ENCODE measurements at regions not wholly inside any gene's neighbourhood (a gene's known extent, or its start where the extent isn't known, plus 50 kb on each side); places are given as distances from the start of the nearest gene placed in this dataset.

GRCh38 chr3:117881210-117881609 lies 1153.4 kb downstream of the IGSF11 start:
- Histone ChIP-seq H3K4me2 (no peak overlapping the region), H4K20me1 (ENCODE audit: insufficient read depth) (no peaks in the 10 kb centered on the region), H3K79me2 (ENCODE audit: insufficient read depth, low read depth) (no peaks in the 10 kb centered on the region), H3K9ac (no peak overlapping the region), H3K27ac (no peak overlapping the region), H3K4me1 (ENCODE audit: low read depth, poor library complexity, severe bottlenecking) (no peaks in the 10 kb centered on the region), H2AFZ (ENCODE audit: low read depth) (no peak overlapping the region), H3K4me3 (IDR thresholded peaks at IDR 0.05; ENCODE audit: insufficient read depth, low read depth, low read length) (no peak overlapping the region), H3K27me3 (ENCODE audit: insufficient read depth, low read depth) (no peaks in the 10 kb centered on the region), H3K36me3 (ENCODE audit: insufficient read depth) (no peaks in the 10 kb centered on the region)
- no peak for TF ChIP-seq CTCF (conservative IDR thresholded peaks at IDR 0.05; ENCODE audit: low read depth, low read length)

GRCh38 chr3:117885011-117885441 lies 1149.6 kb downstream of the IGSF11 start:
- Histone ChIP-seq H3K27me3 (ENCODE audit: insufficient read depth, low read depth) (no peaks in the 10 kb centered on the region), H3K4me1 (ENCODE audit: low read depth, poor library complexity, severe bottlenecking) (no peaks in the 10 kb centered on the region)

GRCh38 chr3:117886147-117886546 lies 1148.5 kb downstream of the IGSF11 start:
- Histone ChIP-seq H3K9ac (no peak overlapping the region), H3K36me3 (ENCODE audit: insufficient read depth) (no peaks in the 10 kb centered on the region), H3K4me1 (ENCODE audit: low read depth, poor library complexity, severe bottlenecking) (no peaks in the 10 kb centered on the region), H3K4me3 (IDR thresholded peaks at IDR 0.05; ENCODE audit: insufficient read depth, low read depth, low read length) (no peak overlapping the region), H3K27ac (no peak overlapping the region), H2AFZ (ENCODE audit: low read depth) (no peak overlapping the region), H3K79me2 (ENCODE audit: insufficient read depth, low read depth) (no peaks in the 10 kb centered on the region), H3K27me3 (ENCODE audit: insufficient read depth, low read depth) (no peaks in the 10 kb centered on the region), H3K4me2 (no peak overlapping the region), H4K20me1 (ENCODE audit: insufficient read depth) (no peaks in the 10 kb centered on the region)
- TF ChIP-seq CTCF (conservative IDR thresholded peaks at IDR 0.05; ENCODE audit: low read depth, low read length): no peak

More at GRCh38 chr3:117885011-117885441, 1149.6 kb downstream of the IGSF11 start:
- TF ChIP-seq CTCF (conservative IDR thresholded peaks at IDR 0.05; ENCODE audit: low read depth, low read length): no peak
- no peaks in the 10 kb centered on the region for H4K20me1 ChIP-seq (ENCODE audit: insufficient read depth)
- H3K4me3 ChIP-seq (IDR thresholded peaks at IDR 0.05; ENCODE audit: insufficient read depth, low read depth, low read length): no peak overlapping the region
- no peak overlapping the region for H2AFZ ChIP-seq (ENCODE audit: low read depth)
- no peaks in the 10 kb centered on the region for H3K36me3 ChIP-seq (ENCODE audit: insufficient read depth)
- no peaks in the 10 kb centered on the region for H3K79me2 ChIP-seq (ENCODE audit: insufficient read depth, low read depth)
- no peak overlapping the region for H3K4me2 ChIP-seq
- H3K27ac ChIP-seq: no peak overlapping the region
- H3K9ac ChIP-seq: no peak overlapping the region

- no peak for TF ChIP-seq CTCF (conservative IDR thresholded peaks at IDR 0.05; ENCODE audit: low read depth, low read length)
- Histone ChIP-seq H3K36me3 (ENCODE audit: insufficient read depth) (no peaks in the 10 kb centered on the region), H3K9ac (no peak overlapping the region), H3K4me1 (ENCODE audit: low read depth, poor library complexity, severe bottlenecking) (no peaks in the 10 kb centered on the region), H3K4me2 (no peak overlapping the region), H3K4me3 (IDR thresholded peaks at IDR 0.05; ENCODE audit: insufficient read depth, low read depth, low read length) (no peak overlapping the region), H3K79me2 (ENCODE audit: insufficient read depth, low read depth) (no peaks in the 10 kb centered on the region), H3K27ac (no peak overlapping the region), H3K27me3 (ENCODE audit: insufficient read depth, low read depth) (no peaks in the 10 kb centered on the region), H2AFZ (ENCODE audit: low read depth) (no peak overlapping the region), H4K20me1 (ENCODE audit: insufficient read depth) (no peaks in the 10 kb centered on the region)
Observed at GRCh38 chr3:117887031-117887430, 1147.6 kb downstream of the IGSF11 start.

Data from KMS-11 (cell line).